Head of caudate nucleus (tissue), 42 donors: ENCODE measurements at regions not wholly inside any gene's neighbourhood (a gene's known extent, or its start where the extent isn't known, plus 50 kb on each side); places are given as distances from the start of the nearest gene placed in this dataset.
A peak's percentile ranks its signal among the peaks of the same experiment; 100 is the strongest.
"Not testable (repeated sequence)": the region's sequence is repeated elsewhere in the genome, so short reads cannot be mapped to it uniquely, and the experiment has no call there.

Experiments used
- DNase-seq, 42 donors: peaks; one replicate each; pipeline versions ENCODE4 v3.0.0 to v3.0.0-alpha.2; 2020 to 2021; ENCODE audit warnings: mixed read lengths in 7 of 42
- intact Hi-C: fragments of 100-400 bp; cut with DNase I; formaldehyde crosslinking; loops from one replicate; pipeline ENCODE4 v1.15.0; 2022

DNA sequence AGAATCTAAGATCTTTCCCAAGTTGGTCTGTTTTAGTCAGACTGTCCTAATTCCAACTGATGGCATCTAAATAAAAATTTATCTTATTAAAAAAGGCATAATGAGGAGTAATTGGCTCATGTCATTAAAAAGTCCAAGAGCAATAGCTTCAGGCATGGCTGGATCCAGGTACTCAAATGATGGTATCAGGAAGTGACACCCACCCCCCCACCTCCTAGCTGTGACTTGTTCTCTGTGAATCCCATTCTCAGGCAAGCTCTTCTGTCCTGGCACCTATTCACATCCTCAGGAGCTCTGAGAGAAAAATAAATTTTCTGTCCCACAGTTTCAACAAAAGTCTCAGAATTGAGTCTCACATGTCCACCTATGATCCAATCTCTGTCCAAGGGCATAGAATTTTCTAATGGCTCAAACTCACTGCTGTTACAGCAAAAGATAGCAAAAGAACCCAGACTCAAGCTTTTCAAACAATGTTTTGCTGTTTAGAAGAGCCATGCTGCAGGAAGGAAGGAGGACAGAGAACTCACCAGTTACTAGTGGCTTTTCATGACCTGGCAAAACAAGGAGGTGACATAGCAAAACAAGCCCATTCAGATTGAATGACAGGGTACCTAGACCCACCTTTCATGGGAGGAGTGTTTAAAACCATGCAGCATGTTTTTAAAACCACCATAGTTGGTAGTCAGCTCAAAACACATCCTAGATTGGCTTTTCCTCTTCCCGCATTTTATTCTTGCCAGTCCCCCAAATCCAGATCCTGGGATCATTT is 496.1 kb downstream of the PREX1 start:
- intact Hi-C loops = no loop called here

GRCh38 chr20:48329676-48330664 is 497.8 kb downstream of the PREX1 start:
- DNase-seq = peak in 1 of 42 donors; percentile 48
- intact Hi-C loops = no loop called here

More for the DNA sequence above, 496.1 kb downstream of the PREX1 start:
- DNase-seq = no peak

- intact Hi-C loops = no loop called here
- DNase-seq = no peak
These were observed 498.7 kb downstream of the PREX1 start for GRCh38 chr20:48329031-48329615.

- DNase-seq, intact Hi-C loops: not testable (repeated sequence)
These were observed 500.0 kb downstream of the PREX1 start for GRCh38 chr20:48327848-48328247.

DNA sequence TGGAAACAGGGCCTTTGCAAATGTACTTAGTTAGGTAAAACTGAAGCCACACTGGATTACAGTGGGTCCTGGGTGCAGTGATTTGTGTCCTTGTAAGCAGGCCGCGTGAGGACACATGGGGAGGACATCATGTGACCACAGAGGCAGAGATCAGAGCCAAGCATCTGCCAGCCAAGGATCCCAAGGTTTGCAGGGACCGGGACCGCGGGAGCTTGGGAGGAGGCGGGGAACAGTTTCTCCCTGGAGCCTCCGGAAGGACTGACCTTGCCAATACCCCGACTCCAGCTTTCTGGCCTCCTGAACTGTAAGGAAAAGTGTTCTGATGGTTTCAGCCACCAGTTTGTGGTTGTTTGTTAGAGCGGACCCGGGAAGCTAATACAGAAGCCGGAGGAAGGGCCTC is 500.9 kb downstream of the PREX1 start:
- intact Hi-C loops = no loop called here
- DNase-seq = peak in 2 of 42 donors; percentile 21 to 57

GRCh38 chr20:48326434-48326691 is 501.4 kb downstream of the PREX1 start:
- no peak for DNase-seq
- intact Hi-C loops = no loop called here

DNA sequence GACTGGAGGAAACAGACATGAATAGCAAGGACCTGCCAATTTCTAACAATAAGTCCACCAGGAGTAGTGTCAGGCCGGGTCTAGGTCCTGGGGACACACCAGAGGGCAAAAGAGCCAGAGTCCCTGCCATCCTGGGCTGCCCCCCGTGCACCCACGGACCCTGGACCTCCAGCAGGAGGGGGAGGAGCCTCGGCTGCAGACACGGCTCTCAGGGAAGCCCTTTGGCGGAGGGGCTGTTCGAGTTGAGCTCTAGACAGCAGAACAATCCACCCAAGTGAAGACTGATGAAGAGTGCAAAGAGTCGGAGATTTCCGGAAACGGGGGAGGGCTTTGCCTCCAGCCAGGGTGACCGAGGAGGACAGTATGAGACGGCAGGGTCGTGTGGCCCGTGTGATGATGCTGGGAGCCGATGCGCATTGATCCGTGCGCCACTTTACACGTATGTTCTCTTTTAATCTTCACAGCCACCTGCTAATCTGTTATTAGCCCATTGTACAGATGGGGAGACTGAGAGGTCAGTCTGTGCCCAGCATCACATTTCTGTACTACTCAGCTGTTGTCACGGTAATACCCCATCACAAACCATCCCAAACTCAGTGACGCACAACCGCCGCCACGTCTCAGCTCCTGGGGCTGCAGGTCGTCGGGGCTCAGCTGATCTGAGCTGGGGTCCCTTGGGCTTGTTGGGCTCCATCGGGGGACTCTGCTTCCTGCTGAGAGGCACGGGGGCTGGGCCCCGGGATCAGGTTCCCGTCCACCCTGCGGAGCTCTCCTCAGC is 502.0 kb downstream of the PREX1 start:
- intact Hi-C loops = no loop called here
- no peak for DNase-seq

DNA sequence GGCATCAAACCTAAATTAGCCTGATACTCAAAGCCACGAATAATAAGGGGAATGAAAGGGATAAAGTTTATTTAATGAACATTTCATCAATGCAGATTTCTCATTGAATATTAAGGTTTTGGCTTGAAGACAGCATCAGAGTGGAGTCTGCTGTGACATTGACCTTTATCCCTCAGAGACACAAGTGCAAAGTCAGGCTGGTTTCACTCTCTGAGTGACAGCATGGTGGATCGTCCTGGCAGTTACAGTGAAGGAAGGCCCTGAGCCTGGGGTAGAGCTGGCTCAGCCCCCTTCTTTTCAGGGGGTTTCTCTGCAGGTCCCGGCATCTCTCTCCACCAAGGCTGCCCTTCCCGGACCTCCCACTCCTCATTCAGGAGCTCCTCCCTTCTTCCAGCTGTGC is 503.1 kb downstream of the PREX1 start:
- no peak for DNase-seq
- intact Hi-C loops = no loop called here

DNA sequence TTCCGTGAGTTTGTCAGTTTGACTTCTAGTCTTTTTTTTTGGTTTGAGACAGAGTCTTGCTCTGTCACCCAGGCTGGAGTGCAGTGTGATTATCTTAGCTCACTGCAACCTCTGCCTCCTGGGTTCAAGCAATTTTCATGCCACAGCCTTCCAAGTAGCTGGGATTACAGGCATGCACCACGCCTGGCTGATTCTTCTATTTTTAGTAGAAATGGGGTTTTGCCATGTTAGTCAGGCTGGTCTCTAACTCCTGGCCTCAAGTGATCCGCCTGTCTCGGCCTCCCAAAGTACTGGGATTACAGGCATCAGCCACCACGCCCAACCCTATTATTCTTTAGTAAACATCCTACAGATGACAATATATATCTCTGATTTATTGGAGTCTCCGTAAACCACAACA is 506.5 kb downstream of the PREX1 start:
- DNase-seq = no peak
- intact Hi-C loops = no loop called here

GRCh38 chr20:48319943-48320584 is 507.7 kb downstream of the PREX1 start:
- intact Hi-C loops = no loop called here
- DNase-seq = no peak

GRCh38 chr20:48317578-48317977 is 510.2 kb downstream of the PREX1 start:
- intact Hi-C loops = no loop called here
- no peak for DNase-seq

GRCh38 chr20:48314925-48315592 is 512.7 kb downstream of the PREX1 start:
- intact Hi-C loops = no loop called here
- no peak for DNase-seq

DNA sequence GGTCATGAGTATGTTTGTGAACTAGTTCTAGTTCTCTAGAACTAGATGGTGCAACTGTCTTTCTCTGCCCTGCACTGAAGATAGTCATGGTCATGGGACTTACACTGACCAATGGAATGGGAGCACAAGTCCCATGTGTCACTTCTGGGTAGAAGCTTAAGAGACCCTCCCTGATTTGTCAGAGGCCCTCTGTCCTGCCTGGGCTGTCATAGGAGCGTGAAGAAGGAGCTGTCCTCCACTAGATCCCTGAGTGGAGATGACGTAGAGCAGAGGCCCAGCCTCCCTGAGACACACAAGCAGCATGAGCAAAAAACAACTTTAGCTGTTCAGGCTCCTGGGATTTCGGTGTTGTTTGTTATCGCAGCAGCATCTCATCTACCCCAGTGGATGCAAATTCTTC is 514.5 kb downstream of the PREX1 start:
- intact Hi-C loops = no loop called here

GRCh38 chr20:48311956-48312355 is 515.8 kb downstream of the PREX1 start:
- intact Hi-C loops = no loop called here
- DNase-seq = no peak

More for the DNA sequence above, 514.5 kb downstream of the PREX1 start:
- DNase-seq = no peak

DNA sequence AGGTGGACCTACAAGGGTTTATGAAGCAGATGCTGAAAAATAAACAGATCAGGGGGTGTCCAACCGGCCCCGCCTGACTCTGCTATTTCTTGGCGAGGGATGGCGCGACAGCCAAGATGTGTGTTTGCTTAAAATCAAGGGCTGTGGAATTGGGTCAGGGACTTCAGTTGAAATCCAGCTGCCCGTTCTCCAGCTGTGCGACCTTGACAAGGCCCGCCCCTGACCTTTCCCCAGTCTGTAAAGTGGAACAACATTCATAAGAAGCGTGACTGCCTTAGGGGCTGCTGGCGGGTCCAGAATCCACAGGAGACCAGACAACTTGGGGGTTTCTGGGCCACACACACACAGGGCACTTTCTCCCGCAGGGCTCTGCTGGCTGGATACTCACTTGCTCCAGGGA is 517.5 kb downstream of the PREX1 start:
- DNase-seq = no peak
- intact Hi-C loops = no loop called here

GRCh38 chr20:48309293-48309692 is 518.5 kb downstream of the PREX1 start:
- intact Hi-C loops = no loop called here
- DNase-seq = no peak

- intact Hi-C loops = no loop called here
These were observed 518.9 kb downstream of the PREX1 start for GRCh38 chr20:48308882-48309281.

DNA sequence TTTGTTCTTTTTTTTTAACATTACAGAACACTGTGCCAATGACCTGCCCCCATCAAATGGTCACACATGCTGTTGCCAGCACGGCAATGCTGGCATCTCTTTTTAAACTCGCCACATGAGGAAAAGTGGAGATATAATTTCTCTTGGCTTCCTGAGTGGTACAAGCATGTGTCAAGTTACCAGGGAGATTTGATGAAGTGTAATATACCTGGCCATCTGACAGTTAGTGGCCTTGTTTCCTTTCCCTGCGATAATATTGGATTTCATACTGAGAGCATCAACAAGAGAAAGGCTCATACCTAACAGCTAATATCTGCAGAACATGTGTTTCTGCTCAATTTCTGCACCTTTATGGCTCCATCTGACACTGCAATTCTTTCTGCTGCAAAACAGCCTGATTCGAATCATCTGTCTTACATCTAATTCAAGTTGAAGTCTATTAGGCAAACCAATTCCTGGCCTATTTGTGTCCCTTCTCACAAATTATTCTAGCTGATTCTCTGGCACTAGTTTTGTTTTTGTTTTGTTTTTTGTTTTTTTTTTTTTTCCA is 519.5 kb downstream of the PREX1 start:
- no peak for DNase-seq
- intact Hi-C loops = no loop called here

More at GRCh38 chr20:48308882-48309281, 518.9 kb downstream of the PREX1 start:
- no peak for DNase-seq
